ENCODE measurements at regions not wholly inside any gene's neighbourhood (a gene's known extent, or its start where the extent isn't known, plus 50 kb on each side); places are given as distances from the start of the nearest gene placed in this dataset.

DNA sequence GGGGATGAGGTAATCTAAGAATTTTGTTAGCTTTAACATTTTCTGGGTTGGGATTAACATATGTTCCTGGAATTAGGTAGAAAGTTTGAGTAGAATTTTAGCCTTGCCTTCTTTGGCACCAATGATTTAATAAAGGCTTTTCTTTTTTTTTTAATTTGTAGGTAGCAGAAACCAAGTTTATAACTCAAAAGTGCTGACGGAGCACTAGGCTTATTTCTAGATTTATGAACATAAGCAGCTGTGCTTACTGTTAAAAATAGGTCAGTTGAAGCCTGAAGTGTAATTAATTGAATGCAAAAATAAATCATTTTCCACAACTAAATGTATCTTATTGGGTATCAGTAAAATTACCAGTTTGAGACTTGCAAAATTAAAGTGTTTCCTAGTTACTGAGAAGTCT is 62.4 kb downstream of the TAF11L14 start:
- TF ChIP-seq STAT1 (IDR thresholded peaks at IDR 0.05; ENCODE audit: unreplicated experiment) (no peak), POLR2AphosphoS5 (IDR thresholded peaks at IDR 0.05; ENCODE audit: low read depth) (no peak)
- TF ChIP-seq, protein P1, sequence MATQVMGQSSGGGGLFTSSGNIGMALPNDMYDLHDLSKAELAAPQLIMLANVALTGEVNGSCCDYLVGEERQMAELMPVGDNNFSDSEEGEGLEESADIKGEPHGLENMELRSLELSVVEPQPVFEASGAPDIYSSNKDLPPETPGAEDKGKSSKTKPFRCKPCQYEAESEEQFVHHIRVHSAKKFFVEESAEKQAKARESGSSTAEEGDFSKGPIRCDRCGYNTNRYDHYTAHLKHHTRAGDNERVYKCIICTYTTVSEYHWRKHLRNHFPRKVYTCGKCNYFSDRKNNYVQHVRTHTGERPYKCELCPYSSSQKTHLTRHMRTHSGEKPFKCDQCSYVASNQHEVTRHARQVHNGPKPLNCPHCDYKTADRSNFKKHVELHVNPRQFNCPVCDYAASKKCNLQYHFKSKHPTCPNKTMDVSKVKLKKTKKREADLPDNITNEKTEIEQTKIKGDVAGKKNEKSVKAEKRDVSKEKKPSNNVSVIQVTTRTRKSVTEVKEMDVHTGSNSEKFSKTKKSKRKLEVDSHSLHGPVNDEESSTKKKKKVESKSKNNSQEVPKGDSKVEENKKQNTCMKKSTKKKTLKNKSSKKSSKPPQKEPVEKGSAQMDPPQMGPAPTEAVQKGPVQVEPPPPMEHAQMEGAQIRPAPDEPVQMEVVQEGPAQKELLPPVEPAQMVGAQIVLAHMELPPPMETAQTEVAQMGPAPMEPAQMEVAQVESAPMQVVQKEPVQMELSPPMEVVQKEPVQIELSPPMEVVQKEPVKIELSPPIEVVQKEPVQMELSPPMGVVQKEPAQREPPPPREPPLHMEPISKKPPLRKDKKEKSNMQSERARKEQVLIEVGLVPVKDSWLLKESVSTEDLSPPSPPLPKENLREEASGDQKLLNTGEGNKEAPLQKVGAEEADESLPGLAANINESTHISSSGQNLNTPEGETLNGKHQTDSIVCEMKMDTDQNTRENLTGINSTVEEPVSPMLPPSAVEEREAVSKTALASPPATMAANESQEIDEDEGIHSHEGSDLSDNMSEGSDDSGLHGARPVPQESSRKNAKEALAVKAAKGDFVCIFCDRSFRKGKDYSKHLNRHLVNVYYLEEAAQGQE (IDR thresholded peaks at IDR 0.05; ENCODE audit: unreplicated experiment): no peak
